HFFc6 (cell line): ENCODE measurements at regions not wholly inside any gene's neighbourhood (a gene's known extent, or its start where the extent isn't known, plus 50 kb on each side); places are given as distances from the start of the nearest gene placed in this dataset.
A peak's percentile ranks its signal among the peaks of the same experiment; 100 is the strongest.

ENCODE experiments used
- DNase-seq: peaks from one replicate; pipeline ENCODE4 v3.0.0-alpha.2; 2018
- H3K27ac Mint-ChIP-seq: 2 replicates; pipeline ENCODE4 v1.8.0; 2020; ENCODE audit warnings: mild to moderate bottlenecking, mixed read lengths
- H3K27me3 Mint-ChIP-seq: 2 replicates; pipeline ENCODE4 v1.8.0; 2021; ENCODE audit warnings: mild to moderate bottlenecking, moderate library complexity, mixed read lengths; ENCODE audit not compliant: insufficient read depth
- H3K36me3 Mint-ChIP-seq: 2 replicates; pipeline ENCODE4 v1.8.0; 2021; ENCODE audit warnings: low read depth, mixed read lengths
- H3K4me1 Mint-ChIP-seq: 2 replicates; pipeline ENCODE4 v1.8.0; 2020; ENCODE audit warnings: low read depth, mixed read lengths
- H3K4me3 Mint-ChIP-seq: 2 replicates; pipeline ENCODE4 v1.8.0; 2020; ENCODE audit warnings: mild to moderate bottlenecking, moderate library complexity, mixed read lengths
- H3K9me3 Mint-ChIP-seq: 2 replicates; pipeline ENCODE4 v1.8.0; 2020; ENCODE audit warnings: mild to moderate bottlenecking, mixed read lengths
- CTCF ChIP-seq: fragments of 200-600 bp; sonication (generic); IDR thresholded peaks from 2 replicates; pipeline ENCODE4 v1.5.0; 2021; ENCODE audit warnings: antibody characterized with exemption, mild to moderate bottlenecking

- H3K36me3 Mint-ChIP-seq = no peaks in the 10 kb centered on the region
- H3K27ac Mint-ChIP-seq = no peak overlapping the region
- H3K27me3 Mint-ChIP-seq = peaks cover 4% of the 10 kb centered on the region; the same call in 1 of the 2 replicates
- no peak for TF ChIP-seq CTCF
- no peak for DNase-seq
- no peak overlapping the region for H3K4me3 Mint-ChIP-seq
- H3K4me1 Mint-ChIP-seq = no peaks in the 10 kb centered on the region
- no peaks in the 10 kb centered on the region for H3K9me3 Mint-ChIP-seq
Observed at GRCh38 chr13:109575821-109576220, 210.6 kb downstream of the IRS2 start.

GRCh38 chr13:109572389-109572788 lies 214.0 kb downstream of the IRS2 start:
- no peak overlapping the region for H3K27ac Mint-ChIP-seq
- no peak for DNase-seq
- H3K4me1 Mint-ChIP-seq = no peaks in the 10 kb centered on the region; the same call in 1 of the 2 replicates
- H3K36me3 Mint-ChIP-seq = no peaks in the 10 kb centered on the region
- no peak overlapping the region for H3K4me3 Mint-ChIP-seq
- no peak for TF ChIP-seq CTCF
- no peaks in the 10 kb centered on the region for H3K9me3 Mint-ChIP-seq
- H3K27me3 Mint-ChIP-seq = no peaks in the 10 kb centered on the region; the same call in 1 of the 2 replicates

- H3K27ac Mint-ChIP-seq = no peak overlapping the region
- no peaks in the 10 kb centered on the region for H3K36me3 Mint-ChIP-seq
- DNase-seq = no peak
- no peak for TF ChIP-seq CTCF
- no peaks in the 10 kb centered on the region; the same call in 1 of the 2 replicates for H3K4me1 Mint-ChIP-seq
- H3K27me3 Mint-ChIP-seq = peaks cover 1% of the 10 kb centered on the region
- no peak overlapping the region for H3K4me3 Mint-ChIP-seq
- no peaks in the 10 kb centered on the region for H3K9me3 Mint-ChIP-seq
Observed at GRCh38 chr13:109569958-109570711, 216.2 kb downstream of the IRS2 start.

GRCh38 chr13:109568339-109568818 lies 218.0 kb downstream of the IRS2 start:
- no peaks in the 10 kb centered on the region; the same call in 1 of the 2 replicates for H3K4me1 Mint-ChIP-seq
- H3K4me3 Mint-ChIP-seq = no peak overlapping the region
- no peaks in the 10 kb centered on the region for H3K36me3 Mint-ChIP-seq
- H3K27me3 Mint-ChIP-seq = peaks cover 1% of the 10 kb centered on the region
- no peak for DNase-seq
- no peaks in the 10 kb centered on the region for H3K9me3 Mint-ChIP-seq
- no peak overlapping the region for H3K27ac Mint-ChIP-seq
- TF ChIP-seq CTCF = no peak

GRCh38 chr13:109567315-109567714 lies 219.1 kb downstream of the IRS2 start:
- peaks cover 2% of the 10 kb centered on the region for H3K27me3 Mint-ChIP-seq
- DNase-seq = no peak
- H3K36me3 Mint-ChIP-seq = no peaks in the 10 kb centered on the region
- no peaks in the 10 kb centered on the region; the same call in 1 of the 2 replicates for H3K4me1 Mint-ChIP-seq
- H3K9me3 Mint-ChIP-seq = no peaks in the 10 kb centered on the region
- no peak overlapping the region for H3K27ac Mint-ChIP-seq
- no peak overlapping the region for H3K4me3 Mint-ChIP-seq
- peak; percentile 57 for TF ChIP-seq CTCF
